ENCODE measurements at regions not wholly inside any gene's neighbourhood (a gene's known extent, or its start where the extent isn't known, plus 50 kb on each side); places are given as distances from the start of the nearest gene placed in this dataset.

GRCh38 chr16:73457851-73458250 is 409.9 kb upstream of the ZFHX3 start:
- no peak for TF ChIP-seq CTCF (IDR thresholded peaks at IDR 0.05; ENCODE audit: low read depth, low read length)
- H3K4me3 ChIP-seq (ENCODE audit: low read depth, low read length), result no peak overlapping the region

DNA sequence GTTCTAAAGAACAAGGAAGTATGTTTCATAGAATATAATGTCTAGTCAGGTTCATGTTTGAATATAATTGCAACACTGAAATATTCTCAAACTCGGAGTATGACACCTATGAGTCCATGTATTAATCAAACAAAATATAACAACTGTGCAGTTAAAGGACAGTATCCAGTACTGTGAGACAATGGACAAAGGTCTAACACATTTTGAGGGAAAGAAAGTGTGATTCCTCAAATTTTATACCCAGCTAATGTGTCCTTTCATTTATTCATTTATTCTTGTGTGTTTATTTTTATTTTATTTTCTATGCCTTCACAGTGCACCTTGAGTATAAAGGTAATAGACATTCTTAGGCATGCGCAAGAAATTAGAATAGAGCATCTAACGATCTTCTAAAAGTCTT is 401.0 kb upstream of the ZFHX3 start:
- no peak overlapping the region for H3K4me3 ChIP-seq (ENCODE audit: low read depth, low read length)
- no peak for TF ChIP-seq CTCF (IDR thresholded peaks at IDR 0.05; ENCODE audit: low read depth, low read length)

DNA sequence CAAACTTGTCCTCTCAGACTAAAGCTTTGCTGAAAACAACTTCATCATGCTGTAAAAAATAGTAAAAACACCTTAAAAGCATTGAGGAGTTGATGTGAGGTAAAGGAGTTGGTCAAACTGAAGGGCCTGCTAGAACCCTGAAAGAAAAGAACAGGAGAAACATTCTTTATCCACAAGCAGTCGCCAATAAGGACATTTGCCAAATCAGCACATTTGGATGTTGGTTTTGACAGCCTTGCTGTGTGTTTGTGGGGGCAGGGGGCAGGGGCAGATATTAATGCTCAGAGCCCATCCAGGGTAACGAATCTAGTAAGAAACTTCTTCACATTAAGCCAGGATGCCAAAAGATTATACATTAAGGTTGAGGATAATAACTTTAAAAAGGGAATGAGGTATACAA is 399.9 kb upstream of the ZFHX3 start:
- no peak for TF ChIP-seq CTCF (IDR thresholded peaks at IDR 0.05; ENCODE audit: low read depth, low read length)
- H3K4me3 ChIP-seq (ENCODE audit: low read depth, low read length), result no peak overlapping the region

GRCh38 chr16:73434621-73435020 is 386.7 kb upstream of the ZFHX3 start:
- no peak overlapping the region for H3K4me3 ChIP-seq (ENCODE audit: low read depth, low read length)
- no peak for TF ChIP-seq CTCF (IDR thresholded peaks at IDR 0.05; ENCODE audit: low read depth, low read length)

GRCh38 chr16:73433731-73434307 is 385.9 kb upstream of the ZFHX3 start:
- no peak for TF ChIP-seq CTCF (IDR thresholded peaks at IDR 0.05; ENCODE audit: low read depth, low read length)
- no peak overlapping the region for H3K4me3 ChIP-seq (ENCODE audit: low read depth, low read length)

DNA sequence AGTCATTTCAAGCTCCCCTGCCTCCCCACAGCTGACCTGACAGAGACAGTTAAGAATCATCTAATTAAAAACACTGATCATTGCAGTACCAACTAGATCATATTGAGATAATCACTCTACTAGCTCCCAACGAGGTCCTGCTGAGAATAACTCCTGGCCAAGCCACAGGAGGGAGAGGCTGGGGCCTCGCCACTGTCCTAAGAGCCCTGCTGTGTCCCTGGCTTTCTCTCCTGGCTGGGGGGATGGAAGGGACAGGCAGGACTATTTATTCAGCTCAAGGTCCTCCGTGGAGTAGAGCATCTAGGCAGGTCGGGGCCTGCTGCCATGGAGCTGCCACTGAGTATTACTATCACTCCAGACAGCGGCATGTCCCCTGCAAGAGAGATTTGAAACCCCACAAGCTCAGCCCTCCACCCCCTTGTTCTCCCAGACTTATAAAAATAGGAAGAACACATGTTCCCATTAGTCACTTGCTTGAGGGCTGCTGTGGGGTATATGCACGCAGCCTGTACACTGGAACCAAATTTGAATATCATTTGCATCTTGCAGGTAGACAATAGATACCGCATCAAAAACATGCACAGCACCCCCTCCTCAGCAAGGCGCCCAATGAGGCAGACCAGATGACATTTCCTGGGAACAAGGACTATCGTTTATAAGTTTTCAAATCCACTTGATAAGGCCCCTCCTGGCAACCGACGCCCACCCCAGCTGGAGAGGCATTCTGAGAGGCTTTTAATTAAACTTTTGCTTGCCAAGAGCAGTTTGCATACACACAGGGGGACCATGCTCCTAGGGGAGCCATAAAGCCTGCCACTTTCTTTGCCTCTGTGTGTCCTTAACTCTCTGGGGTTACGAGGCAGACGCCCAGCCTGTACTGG is 385.2 kb upstream of the ZFHX3 start:
- no peak for TF ChIP-seq CTCF (IDR thresholded peaks at IDR 0.05; ENCODE audit: low read depth, low read length)
- H3K4me3 ChIP-seq (ENCODE audit: low read depth, low read length), result no peak overlapping the region

GRCh38 chr16:73430138-73430537 is 382.2 kb upstream of the ZFHX3 start:
- no peak for TF ChIP-seq CTCF (IDR thresholded peaks at IDR 0.05; ENCODE audit: low read depth, low read length)
- H3K4me3 ChIP-seq (ENCODE audit: low read depth, low read length), result no peak overlapping the region

All from WI38 (cell line).